Activated CD4-positive, alpha-beta T cell treated with anti-CD3 and anti-CD28 coated beads, Interleukin-2, amount 10 ng/mL, durations not matched to agents 24 days and 14 days (primary cell): ENCODE measurements at regions not wholly inside any gene's neighbourhood (a gene's known extent, or its start where the extent isn't known, plus 50 kb on each side); places are given as distances from the start of the nearest gene placed in this dataset.

ENCODE experiments used
- DNase-seq: peaks from one replicate; pipeline ENCODE4 v3.0.0; 2022
- H3K27ac Mint-ChIP-seq: one replicate; pipeline ENCODE4 v1.8.0; 2022; ENCODE audit warnings: mild to moderate bottlenecking, mixed read lengths
- H3K27me3 Mint-ChIP-seq: one replicate; pipeline ENCODE4 v1.8.0; 2022; ENCODE audit warnings: mixed read lengths
- H3K36me3 Mint-ChIP-seq: one replicate; pipeline ENCODE4 v1.8.0; 2022; ENCODE audit warnings: low read depth, mild to moderate bottlenecking, mixed read lengths
- H3K4me1 Mint-ChIP-seq: one replicate; pipeline ENCODE4 v1.8.0; 2021; ENCODE audit warnings: mixed read lengths
- H3K4me3 Mint-ChIP-seq: one replicate; pipeline ENCODE4 v1.8.0; 2022; ENCODE audit warnings: mild to moderate bottlenecking, moderate library complexity, mixed read lengths
- H3K9me3 Mint-ChIP-seq: one replicate; pipeline ENCODE4 v1.8.0; 2021; ENCODE audit warnings: mixed read lengths
- intact Hi-C: fragments of 100-400 bp; cut with micrococcal nuclease; formaldehyde crosslinking; loops from one replicate; pipeline ENCODE4 v1.15.1; 2023

- intact Hi-C loops, result loop anchor here (2.0 kb wide), 2 partner anchors 18 to 40 kb away; no protein-coding TSS in a partner anchor
- Mint-ChIP-seq H3K36me3 (no peaks in the 10 kb centered on the region), H3K4me1 (peaks cover 76% of the 10 kb centered on the region)
Observed at GRCh38 chr15:38671006-38671387, 106.4 kb upstream of the RASGRP1 start.

GRCh38 chr15:38671675-38672254 lies 107.2 kb upstream of the RASGRP1 start:
- H3K4me1 Mint-ChIP-seq, result peaks cover 70% of the 10 kb centered on the region
- intact Hi-C loops, result loop anchor here (1.0 to 2.0 kb wide), 3 partner anchors 12 to 41 kb away; no protein-coding TSS in a partner anchor
- H3K36me3 Mint-ChIP-seq, result no peaks in the 10 kb centered on the region

More at GRCh38 chr15:38671006-38671387, 106.4 kb upstream of the RASGRP1 start:
- no peak for DNase-seq
- Mint-ChIP-seq H3K27me3 (no peaks in the 10 kb centered on the region), H3K27ac (peak overlapping the region; percentile 96), H3K9me3 (peaks cover 12% of the 10 kb centered on the region), H3K4me3 (peak overlapping the region; percentile 68)

GRCh38 chr15:38672273-38672672 lies 107.7 kb upstream of the RASGRP1 start:
- Mint-ChIP-seq H3K9me3 (peaks cover 15% of the 10 kb centered on the region), H3K4me1 (peaks cover 69% of the 10 kb centered on the region), H3K4me3 (peak overlapping the region; percentile 68), H3K27me3 (no peaks in the 10 kb centered on the region), H3K27ac (peak overlapping the region; percentile 96), H3K36me3 (peaks cover 3% of the 10 kb centered on the region)
- intact Hi-C loops, result loop anchor here (1.0 kb wide), 1 partner anchor 11 kb away; no protein-coding TSS in a partner anchor
- no peak for DNase-seq

More at GRCh38 chr15:38671675-38672254, 107.2 kb upstream of the RASGRP1 start:
- Mint-ChIP-seq H3K9me3 (peaks cover 12% of the 10 kb centered on the region), H3K27ac (peak overlapping the region; percentile 96), H3K4me3 (peak overlapping the region; percentile 68), H3K27me3 (no peaks in the 10 kb centered on the region)
- peak; percentile 88 for DNase-seq

- peak overlapping the region; percentile 68 for H3K4me3 Mint-ChIP-seq
- no peaks in the 10 kb centered on the region for H3K27me3 Mint-ChIP-seq
- H3K27ac Mint-ChIP-seq, result peak overlapping the region; percentile 96
- H3K9me3 Mint-ChIP-seq, result peaks cover 15% of the 10 kb centered on the region
- peaks cover 8% of the 10 kb centered on the region for H3K36me3 Mint-ChIP-seq
- H3K4me1 Mint-ChIP-seq, result peaks cover 67% of the 10 kb centered on the region
- intact Hi-C loops, result loop anchor here (1.0 kb wide), 1 partner anchor 10 kb away; no protein-coding TSS in a partner anchor
- DNase-seq, result no peak
Observed at GRCh38 chr15:38672814-38673670, 108.4 kb upstream of the RASGRP1 start.

- H3K4me1 Mint-ChIP-seq, result peaks cover 66% of the 10 kb centered on the region
- H3K27ac Mint-ChIP-seq, result peak overlapping the region; percentile 56
Observed at GRCh38 chr15:38674448-38674847, 109.8 kb upstream of the RASGRP1 start.

GRCh38 chr15:38678281-38678680 lies 113.7 kb upstream of the RASGRP1 start:
- H3K4me3 Mint-ChIP-seq, result no peak overlapping the region
- H3K36me3 Mint-ChIP-seq, result peaks cover 17% of the 10 kb centered on the region
- peaks cover 44% of the 10 kb centered on the region for H3K4me1 Mint-ChIP-seq
- H3K27me3 Mint-ChIP-seq, result no peaks in the 10 kb centered on the region
- DNase-seq, result no peak
- intact Hi-C loops, result no loop called here
- H3K9me3 Mint-ChIP-seq, result peaks cover 11% of the 10 kb centered on the region
- no peak overlapping the region for H3K27ac Mint-ChIP-seq

More at GRCh38 chr15:38674448-38674847, 109.8 kb upstream of the RASGRP1 start:
- no peak for DNase-seq
- H3K9me3 Mint-ChIP-seq, result peaks cover 15% of the 10 kb centered on the region
- peak overlapping the region; percentile 39 for H3K4me3 Mint-ChIP-seq
- peaks cover 14% of the 10 kb centered on the region for H3K36me3 Mint-ChIP-seq
- H3K27me3 Mint-ChIP-seq, result no peaks in the 10 kb centered on the region
- intact Hi-C loops, result no loop called here

GRCh38 chr15:38680775-38681174 lies 116.2 kb upstream of the RASGRP1 start:
- H3K4me3 Mint-ChIP-seq, result no peak overlapping the region
- H3K36me3 Mint-ChIP-seq, result peaks cover 17% of the 10 kb centered on the region
- peaks cover 11% of the 10 kb centered on the region for H3K9me3 Mint-ChIP-seq
- peaks cover 56% of the 10 kb centered on the region for H3K4me1 Mint-ChIP-seq
- H3K27ac Mint-ChIP-seq, result no peak overlapping the region
- intact Hi-C loops, result no loop called here
- DNase-seq, result no peak
- H3K27me3 Mint-ChIP-seq, result no peaks in the 10 kb centered on the region

GRCh38 chr15:38682363-38682762 lies 117.7 kb upstream of the RASGRP1 start:
- DNase-seq, result no peak
- no peak overlapping the region for H3K4me3 Mint-ChIP-seq
- H3K36me3 Mint-ChIP-seq, result peaks cover 13% of the 10 kb centered on the region
- no peaks in the 10 kb centered on the region for H3K27me3 Mint-ChIP-seq
- intact Hi-C loops, result no loop called here
- no peak overlapping the region for H3K27ac Mint-ChIP-seq
- H3K9me3 Mint-ChIP-seq, result peaks cover 5% of the 10 kb centered on the region
- peaks cover 66% of the 10 kb centered on the region for H3K4me1 Mint-ChIP-seq

GRCh38 chr15:38682861-38683260 lies 118.2 kb upstream of the RASGRP1 start:
- H3K36me3 Mint-ChIP-seq, result peaks cover 10% of the 10 kb centered on the region
- intact Hi-C loops, result loop anchor here (1.0 kb wide), 5 partner anchors 11 to 209 kb away; no protein-coding TSS in a partner anchor
- H3K9me3 Mint-ChIP-seq, result peaks cover 1% of the 10 kb centered on the region
- no peak for DNase-seq
- no peak overlapping the region for H3K4me3 Mint-ChIP-seq
- H3K4me1 Mint-ChIP-seq, result peaks cover 68% of the 10 kb centered on the region
- peak overlapping the region; percentile 97 for H3K27ac Mint-ChIP-seq
- H3K27me3 Mint-ChIP-seq, result no peaks in the 10 kb centered on the region

GRCh38 chr15:38683382-38684242 lies 119.0 kb upstream of the RASGRP1 start:
- Mint-ChIP-seq H3K4me1 (peaks cover 73% of the 10 kb centered on the region), H3K27me3 (no peaks in the 10 kb centered on the region), H3K9me3 (no peaks in the 10 kb centered on the region), H3K4me3 (peak overlapping the region; percentile 55), H3K27ac (peak overlapping the region; percentile 97), H3K36me3 (peaks cover 8% of the 10 kb centered on the region)
- DNase-seq, result peak; percentile 91
- intact Hi-C loops, result loop anchor here (1.0 kb wide), 5 partner anchors 11 to 209 kb away; no protein-coding TSS in a partner anchor

GRCh38 chr15:38684440-38685010 lies 119.9 kb upstream of the RASGRP1 start:
- H3K9me3 Mint-ChIP-seq, result no peaks in the 10 kb centered on the region
- DNase-seq, result peak; percentile 78
- H3K27ac Mint-ChIP-seq, result peak overlapping the region; percentile 97
- H3K27me3 Mint-ChIP-seq, result no peaks in the 10 kb centered on the region
- H3K4me3 Mint-ChIP-seq, result peak overlapping the region; percentile 55
- intact Hi-C loops, result no loop called here
- peaks cover 77% of the 10 kb centered on the region for H3K4me1 Mint-ChIP-seq
- peaks cover 3% of the 10 kb centered on the region for H3K36me3 Mint-ChIP-seq

GRCh38 chr15:38685686-38686339 lies 121.2 kb upstream of the RASGRP1 start:
- Mint-ChIP-seq H3K4me3 (peak overlapping the region; percentile 71), H3K36me3 (peaks cover 3% of the 10 kb centered on the region), H3K4me1 (peaks cover 84% of the 10 kb centered on the region), H3K27ac (peak overlapping the region; percentile 97), H3K9me3 (no peaks in the 10 kb centered on the region), H3K27me3 (no peaks in the 10 kb centered on the region)
- intact Hi-C loops, result no loop called here
- peak; percentile 90 for DNase-seq
